ENCODE measurements at regions not wholly inside any gene's neighbourhood (a gene's known extent, or its start where the extent isn't known, plus 50 kb on each side); places are given as distances from the start of the nearest gene placed in this dataset.
"Not testable (repeated sequence)": the region's sequence is repeated elsewhere in the genome, so short reads cannot be mapped to it uniquely, and the experiment has no call there.

GRCh38 chr18:39449566-39449965, 1884.0 kb upstream of the CELF4 start:
- Histone ChIP-seq H3K36me3 (ENCODE audit: control insufficient read depth, insufficient read depth, low read length) (no peaks in the 10 kb centered on the region), H3K9me3 (no peaks in the 10 kb centered on the region), H3K27me3 (replicated peaks; ENCODE audit: control insufficient read depth, insufficient read depth, low read length) (no peaks in the 10 kb centered on the region), H3K4me3 (ENCODE audit: low read depth, low read length) (no peak overlapping the region), H3K4me1 (no peaks in the 10 kb centered on the region)
- peaks cover 8% of the 10 kb centered on the region for H3K9me3 Mint-ChIP-seq (ENCODE audit: unreplicated experiment)
- H3K4me1 Mint-ChIP-seq (ENCODE audit: low read depth, unreplicated experiment) = no peaks in the 10 kb centered on the region
- H3K27me3 Mint-ChIP-seq (ENCODE audit: insufficient read depth, unreplicated experiment) = no peaks in the 10 kb centered on the region
- peaks cover 7% of the 10 kb centered on the region for H3K36me3 Mint-ChIP-seq (ENCODE audit: insufficient read depth, unreplicated experiment)
- no peak overlapping the region for H3K27ac Mint-ChIP-seq (ENCODE audit: unreplicated experiment)
- no peak for TF ChIP-seq CTCF (IDR thresholded peaks at IDR 0.05; ENCODE audit: insufficient read depth in 1 of 2, low read depth in 1 of 2, low read length in 1 of 2, severe bottlenecking in 1 of 2, unreplicated experiment in 1 of 2)
- BruUV-seq (replicated peaks) = no TSS peak
- ChIA-PET CTCF (no interaction called here), POLR2A (no interaction called here)
- no peak overlapping the region for H3K4me3 Mint-ChIP-seq (ENCODE audit: unreplicated experiment)
- DNase-seq = no peak
- intact Hi-C loops (cut with micrococcal nuclease; ENCODE audit: unreplicated experiment) = no loop called here

- intact Hi-C loops (cut with micrococcal nuclease; ENCODE audit: unreplicated experiment) = no loop called here
- Mint-ChIP-seq H3K9me3 (ENCODE audit: unreplicated experiment) (peaks cover 9% of the 10 kb centered on the region), H3K4me3 (ENCODE audit: unreplicated experiment) (no peak overlapping the region), H3K27me3 (ENCODE audit: insufficient read depth, unreplicated experiment) (no peaks in the 10 kb centered on the region), H3K4me1 (ENCODE audit: low read depth, unreplicated experiment) (no peaks in the 10 kb centered on the region), H3K36me3 (ENCODE audit: insufficient read depth, unreplicated experiment) (peaks cover 7% of the 10 kb centered on the region), H3K27ac (ENCODE audit: unreplicated experiment) (no peak overlapping the region)
- DNase-seq = no peak
- H3K9me3 ChIP-seq = no peaks in the 10 kb centered on the region
- ChIA-PET CTCF (no interaction called here), POLR2A (no interaction called here)
- no peaks in the 10 kb centered on the region for H3K4me1 ChIP-seq
- H3K4me3 ChIP-seq (ENCODE audit: low read depth, low read length) = no peak overlapping the region
- TF ChIP-seq CTCF (IDR thresholded peaks at IDR 0.05; ENCODE audit: insufficient read depth in 1 of 2, low read depth in 1 of 2, low read length in 1 of 2, severe bottlenecking in 1 of 2, unreplicated experiment in 1 of 2) = no peak
- H3K27me3 ChIP-seq (replicated peaks; ENCODE audit: control insufficient read depth, insufficient read depth, low read length) = no peaks in the 10 kb centered on the region
- no TSS peak for BruUV-seq (replicated peaks)
- no peaks in the 10 kb centered on the region for H3K36me3 ChIP-seq (ENCODE audit: control insufficient read depth, insufficient read depth, low read length)
Observed at GRCh38 chr18:39448942-39449341, 1883.3 kb upstream of the CELF4 start.

GRCh38 chr18:39444957-39445356, 1879.4 kb upstream of the CELF4 start:
- H3K36me3 Mint-ChIP-seq (ENCODE audit: insufficient read depth, unreplicated experiment); BruUV-seq (replicated peaks); H3K4me1 ChIP-seq; H3K27me3 ChIP-seq (replicated peaks; ENCODE audit: control insufficient read depth, insufficient read depth, low read length); H3K4me3 ChIP-seq (ENCODE audit: low read depth, low read length); intact Hi-C loops (cut with micrococcal nuclease; ENCODE audit: unreplicated experiment); H3K4me1 Mint-ChIP-seq (ENCODE audit: low read depth, unreplicated experiment); POLR2A ChIA-PET; H3K4me3 Mint-ChIP-seq (ENCODE audit: unreplicated experiment); H3K36me3 ChIP-seq (ENCODE audit: control insufficient read depth, insufficient read depth, low read length); H3K9me3 ChIP-seq; H3K9me3 Mint-ChIP-seq (ENCODE audit: unreplicated experiment); CTCF ChIA-PET; H3K27me3 Mint-ChIP-seq (ENCODE audit: insufficient read depth, unreplicated experiment); DNase-seq; H3K27ac Mint-ChIP-seq (ENCODE audit: unreplicated experiment): not testable (repeated sequence)

GRCh38 chr18:39441648-39442047, 1876.0 kb upstream of the CELF4 start:
- no peak overlapping the region for H3K4me3 Mint-ChIP-seq (ENCODE audit: unreplicated experiment)
- no peak for DNase-seq
- no TSS peak for BruUV-seq (replicated peaks)
- no peak for TF ChIP-seq CTCF (IDR thresholded peaks at IDR 0.05; ENCODE audit: insufficient read depth in 1 of 2, low read depth in 1 of 2, low read length in 1 of 2, severe bottlenecking in 1 of 2, unreplicated experiment in 1 of 2)
- intact Hi-C loops (cut with micrococcal nuclease; ENCODE audit: unreplicated experiment) = no loop called here
- POLR2A ChIA-PET = no interaction called here
- CTCF ChIA-PET = no interaction called here
- Histone ChIP-seq H3K4me1 (no peaks in the 10 kb centered on the region), H3K27me3 (replicated peaks; ENCODE audit: control insufficient read depth, insufficient read depth, low read length) (no peaks in the 10 kb centered on the region), H3K4me3 (ENCODE audit: low read depth, low read length) (no peak overlapping the region), H3K36me3 (ENCODE audit: control insufficient read depth, insufficient read depth, low read length) (no peaks in the 10 kb centered on the region), H3K9me3 (no peaks in the 10 kb centered on the region)
- H3K27me3 Mint-ChIP-seq (ENCODE audit: insufficient read depth, unreplicated experiment) = no peaks in the 10 kb centered on the region
- H3K27ac Mint-ChIP-seq (ENCODE audit: unreplicated experiment) = no peak overlapping the region
- peaks cover 9% of the 10 kb centered on the region for H3K9me3 Mint-ChIP-seq (ENCODE audit: unreplicated experiment)
- H3K4me1 Mint-ChIP-seq (ENCODE audit: low read depth, unreplicated experiment) = no peaks in the 10 kb centered on the region
- H3K36me3 Mint-ChIP-seq (ENCODE audit: insufficient read depth, unreplicated experiment) = no peaks in the 10 kb centered on the region

Data from Caco-2 (cell line).